Right ventricle myocardium inferior (tissue), 1 donor: ENCODE measurements at regions not wholly inside any gene's neighbourhood (a gene's known extent, or its start where the extent isn't known, plus 50 kb on each side); places are given as distances from the start of the nearest gene placed in this dataset.
"Not testable (repeated sequence)": the region's sequence is repeated elsewhere in the genome, so short reads cannot be mapped to it uniquely, and the experiment has no call there.

Source experiments
- ATAC-seq: fragments of 200-7000 bp; cut with Tn5 transposase; one replicate; pipeline ENCODE4 v1.9.1; 2020; ENCODE audit warnings: mild to moderate bottlenecking, moderate library complexity
- DNase-seq: peaks from one replicate; pipeline ENCODE4 v3.0.0; 2021; ENCODE audit errors: missing footprints
- intact Hi-C: fragments of 100-400 bp; cut with DNase I; formaldehyde crosslinking; loops from one replicate; pipeline ENCODE4 v1.11.0; 2022
- donor health status: DM: no; HTN: yes; CAD: no; lungs with severe emphysema.

DNA sequence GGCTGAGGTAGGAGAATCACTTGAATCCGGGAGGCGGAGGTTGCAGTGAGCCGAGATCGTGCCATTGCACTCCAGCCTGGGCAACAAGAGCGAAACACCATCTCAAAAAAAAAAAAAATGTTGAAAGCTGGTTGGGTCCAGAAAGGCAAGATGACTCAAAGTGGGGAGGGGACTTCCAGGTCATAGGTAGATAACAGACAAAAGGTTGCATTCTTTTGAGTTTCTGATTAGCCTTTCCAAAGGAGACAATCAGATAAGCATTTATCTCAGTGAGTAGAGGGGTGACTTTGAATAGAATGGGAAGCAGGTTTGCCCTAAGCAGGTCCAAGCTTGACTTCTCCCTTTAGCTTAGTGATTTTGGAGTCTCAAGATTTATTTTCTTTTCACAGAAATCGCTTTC lies 527.9 kb downstream of the XYLT1 start:
- intact Hi-C loops, ATAC-seq: not testable (repeated sequence)

DNA sequence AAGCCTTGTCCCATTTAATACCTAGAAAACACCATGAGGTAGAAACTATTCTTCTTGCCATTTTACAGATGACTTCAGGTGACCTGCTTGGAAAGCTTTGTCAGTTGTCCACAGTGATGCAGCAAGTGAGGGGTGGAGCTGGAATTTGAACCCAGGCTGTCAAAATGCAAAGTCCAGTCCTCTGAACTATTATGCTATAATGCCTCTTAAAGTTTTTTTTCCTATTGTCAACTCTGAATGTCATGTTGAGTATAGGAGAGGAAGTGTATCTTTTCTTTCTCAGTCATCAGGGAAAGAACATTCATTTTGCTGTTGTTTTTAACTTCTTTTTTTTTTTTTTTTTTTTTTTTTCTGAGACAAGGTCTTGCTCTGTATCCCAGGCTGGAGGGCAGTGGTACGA lies 525.6 kb downstream of the XYLT1 start:
- DNase-seq (no peak), ATAC-seq (no peak)
- intact Hi-C loops: no loop called here

More for the DNA sequence above, 527.9 kb downstream of the XYLT1 start:
- DNase-seq: not testable (repeated sequence)

DNA sequence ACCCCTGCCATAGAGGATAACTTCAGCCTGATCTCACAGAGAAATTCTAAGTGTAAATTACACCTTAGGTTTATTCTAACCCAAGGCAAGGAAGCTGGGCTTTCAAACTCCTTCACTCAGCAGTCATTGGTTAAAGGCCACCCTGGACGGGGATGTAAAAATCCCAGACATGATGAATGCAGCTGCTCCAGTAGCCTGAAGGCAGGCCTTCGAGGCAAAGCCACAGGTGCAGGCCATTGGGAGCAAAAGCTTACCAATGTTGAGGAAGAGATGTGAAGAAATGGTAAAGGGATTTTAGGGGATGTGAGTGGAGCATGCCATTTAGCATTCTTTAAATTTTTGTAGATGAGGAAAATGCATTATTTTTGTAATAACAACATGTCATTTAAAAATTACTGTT lies 514.4 kb downstream of the XYLT1 start:
- DNase-seq (no peak), ATAC-seq (no peak)
- intact Hi-C loops: no loop called here

DNA sequence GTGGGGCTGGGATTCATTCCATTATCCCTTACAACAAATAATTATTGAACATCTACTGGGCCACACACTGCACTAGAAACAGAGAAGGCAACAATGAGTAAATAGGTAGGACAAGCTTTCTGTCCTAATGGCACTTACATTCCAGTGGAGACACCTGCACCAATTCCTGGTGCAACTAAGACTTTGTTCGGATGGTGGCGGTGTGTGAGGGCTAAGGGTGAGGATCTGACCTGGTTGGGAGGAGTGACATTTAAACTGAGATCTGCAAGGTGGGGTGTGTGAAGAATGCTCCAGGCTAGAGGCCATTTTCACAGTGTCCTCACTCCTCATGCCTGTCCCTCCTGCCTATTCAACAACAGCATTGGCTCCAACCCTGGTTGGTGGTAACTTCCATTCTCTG lies 510.0 kb downstream of the XYLT1 start:
- ATAC-seq: no peak
- DNase-seq: no peak
- intact Hi-C loops: no loop called here

DNA sequence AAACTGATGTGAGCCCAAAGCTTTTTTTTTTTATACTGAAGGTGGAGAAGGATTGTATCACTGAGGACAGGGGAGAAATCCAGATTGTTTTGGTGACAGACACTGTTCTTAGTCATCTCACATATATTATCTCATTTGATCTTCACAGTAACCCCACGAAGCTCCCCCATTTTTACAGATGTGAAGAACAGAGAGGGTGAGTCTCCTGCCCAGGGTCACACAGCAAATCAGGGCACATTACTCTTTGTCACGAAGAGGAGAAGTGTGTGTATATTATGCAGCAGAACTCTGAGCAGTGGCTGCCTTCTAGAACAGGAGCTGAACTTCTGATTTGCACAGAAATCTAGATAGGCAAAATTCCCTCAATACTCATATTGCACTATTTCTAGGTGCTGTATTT lies 504.3 kb downstream of the XYLT1 start:
- intact Hi-C loops: no loop called here

DNA sequence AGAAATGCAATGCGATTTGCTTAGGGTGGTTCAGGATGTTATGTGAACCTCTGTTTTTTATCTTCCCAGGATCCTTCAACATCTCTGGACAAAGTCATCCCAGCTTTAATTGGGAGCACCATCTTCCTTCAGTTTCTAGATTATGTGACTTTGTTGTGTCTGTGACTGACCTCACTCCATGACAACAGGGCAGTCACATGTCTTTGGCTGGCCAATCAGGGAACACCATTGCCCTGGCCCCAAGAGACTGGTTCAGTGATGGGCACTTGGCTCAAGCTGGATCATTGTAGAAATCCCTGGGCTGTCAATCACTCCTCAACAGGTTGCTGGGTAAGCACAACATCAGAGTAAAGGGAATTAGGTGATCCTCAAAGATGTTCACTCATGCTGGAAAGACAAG lies 499.7 kb downstream of the XYLT1 start:
- ATAC-seq (no peak), DNase-seq (no peak)
- intact Hi-C loops: no loop called here

More for the DNA sequence above, 504.3 kb downstream of the XYLT1 start:
- no peak for DNase-seq
- no peak for ATAC-seq

DNA sequence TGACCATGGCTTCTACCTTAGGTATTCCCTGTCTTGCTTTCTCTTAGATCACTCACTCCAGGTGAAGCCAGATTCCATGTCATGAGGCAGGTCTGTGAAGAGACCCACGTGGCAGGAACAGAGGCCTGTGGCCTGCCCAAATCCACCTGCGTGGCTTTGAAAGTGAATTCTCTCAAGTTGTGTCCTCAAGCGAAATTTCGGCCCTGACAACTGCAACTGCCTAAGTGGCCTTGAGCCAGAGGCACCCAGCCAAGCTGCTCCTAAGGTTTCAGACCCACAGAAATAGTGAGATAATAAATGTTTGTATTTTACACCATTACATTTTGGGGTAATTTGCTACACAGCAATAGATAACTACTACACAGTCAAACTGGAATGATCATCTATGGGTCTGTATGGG lies 497.9 kb downstream of the XYLT1 start:
- intact Hi-C loops: no loop called here
- no peak for ATAC-seq
- DNase-seq: no peak

DNA sequence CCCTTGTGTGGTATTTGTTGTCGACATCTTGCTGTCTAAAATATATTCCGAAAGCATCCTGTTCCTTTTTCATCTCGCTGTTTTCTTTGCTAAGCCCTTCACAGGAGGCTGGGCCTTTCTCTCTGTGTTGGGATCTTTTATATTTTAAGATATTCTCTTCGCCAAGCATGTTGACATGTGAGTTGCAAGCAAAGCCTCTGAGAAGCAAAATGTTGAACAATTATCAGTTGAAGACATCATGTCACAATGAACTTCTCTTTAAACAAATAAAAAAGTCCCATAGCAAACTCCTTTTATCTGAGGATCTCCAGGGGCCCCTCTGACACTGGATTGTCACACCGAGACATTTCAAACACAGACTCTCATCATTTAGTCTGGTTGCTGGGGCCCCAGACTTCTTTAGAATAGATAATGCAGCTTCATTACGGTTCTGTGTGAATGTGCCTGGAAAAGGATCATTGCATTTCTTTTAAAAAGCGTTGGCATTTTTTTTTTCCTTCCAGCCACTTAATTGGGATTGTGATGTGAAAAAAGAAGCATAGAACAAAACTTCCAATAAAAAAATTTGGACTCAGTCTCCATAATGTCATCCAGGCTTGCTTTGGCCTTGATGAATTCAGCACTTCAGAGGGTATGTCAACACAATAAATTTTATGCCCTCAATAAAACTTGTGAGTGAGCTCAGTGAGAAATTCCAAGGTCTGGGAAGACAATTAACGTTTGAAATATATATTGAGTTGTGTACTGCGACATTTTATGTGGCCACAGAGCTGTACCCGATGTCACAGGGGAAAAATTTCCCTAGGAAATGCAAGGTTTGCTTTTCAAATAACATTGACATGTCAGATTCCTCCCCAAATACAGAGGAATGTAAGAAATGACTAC lies 496.8 kb downstream of the XYLT1 start:
- DNase-seq (no peak), ATAC-seq (no peak)
- intact Hi-C loops: no loop called here

DNA sequence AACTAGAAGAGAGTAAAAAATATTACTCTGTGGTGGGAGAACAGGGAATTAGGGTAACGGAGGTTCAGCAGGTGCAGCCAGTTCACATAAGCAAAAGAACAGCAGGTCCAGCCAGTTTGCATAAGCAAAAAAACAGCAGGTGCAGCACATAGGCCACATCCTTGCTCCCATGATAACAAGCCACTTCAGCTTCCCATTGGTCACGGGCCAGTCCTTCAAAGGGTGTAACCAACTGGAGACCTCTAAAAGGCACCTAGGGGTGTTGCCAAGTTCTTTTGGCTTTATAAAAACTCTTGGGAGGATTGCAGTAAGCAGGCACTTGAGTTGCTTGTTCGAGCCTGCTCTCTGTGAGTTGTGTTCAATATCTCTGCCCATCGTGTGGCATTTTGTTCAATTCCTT lies 488.1 kb downstream of the XYLT1 start:
- intact Hi-C loops: no loop called here
- ATAC-seq (no peak), DNase-seq (no peak)

DNA sequence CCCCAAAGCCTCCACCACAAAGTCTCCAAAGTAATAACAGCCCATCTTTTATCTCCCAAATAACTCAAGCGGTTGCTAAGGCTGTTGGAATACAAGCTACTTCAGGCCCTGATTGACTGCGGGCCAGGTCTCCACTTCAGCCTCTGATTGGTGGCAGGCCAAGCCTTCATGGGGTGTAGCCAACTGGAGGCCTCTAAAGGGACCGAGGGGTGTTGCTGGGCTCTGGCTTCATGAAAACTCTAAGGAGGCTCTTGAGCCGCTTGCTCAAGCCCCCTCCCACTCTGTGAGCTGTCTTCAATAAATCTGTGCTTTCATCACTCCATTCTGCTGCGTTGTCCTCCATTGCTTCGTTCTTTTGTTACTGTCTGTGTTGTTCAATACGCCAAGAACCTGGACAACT lies 487.2 kb downstream of the XYLT1 start:
- DNase-seq (no peak), ATAC-seq (no peak)
- intact Hi-C loops: no loop called here

DNA sequence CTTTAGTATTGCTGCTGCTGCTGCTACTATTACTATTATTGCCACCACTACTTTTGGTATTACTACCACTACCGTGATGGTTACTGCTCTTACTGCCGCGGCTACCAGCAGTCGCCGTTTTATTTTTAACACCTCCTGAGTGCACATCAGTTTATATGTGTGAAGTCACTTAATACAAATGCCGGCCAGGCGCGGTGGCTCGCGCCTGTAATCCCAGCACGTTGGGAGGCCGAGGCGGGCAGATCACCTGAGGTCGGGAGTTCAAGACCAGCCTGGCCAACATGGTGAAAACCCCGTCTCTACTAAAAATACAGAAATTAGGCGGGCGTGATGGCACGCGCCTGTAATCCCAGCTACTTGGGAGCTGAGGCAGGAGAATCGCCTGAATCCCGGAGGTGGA lies 486.7 kb downstream of the XYLT1 start:
- DNase-seq, intact Hi-C loops, ATAC-seq: not testable (repeated sequence)

DNA sequence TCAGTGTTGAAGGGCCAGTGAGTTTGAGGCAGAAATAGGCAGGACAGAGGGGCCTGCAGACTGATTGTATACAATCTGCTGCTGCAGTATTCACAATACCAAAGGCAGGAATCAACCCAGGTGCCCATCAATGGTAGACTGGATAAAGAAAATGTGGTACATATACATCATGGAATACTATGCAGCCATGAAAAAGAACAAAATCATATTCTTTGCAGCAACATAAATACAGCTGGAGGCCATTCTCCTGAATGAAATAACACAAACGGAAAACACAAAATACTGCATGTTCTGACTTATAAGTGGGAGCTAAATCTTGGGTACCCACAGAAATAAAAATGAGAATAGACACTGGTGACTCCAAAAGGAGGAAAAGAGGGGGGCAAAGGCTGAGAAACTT lies 485.1 kb downstream of the XYLT1 start:
- ATAC-seq: no peak
- no peak for DNase-seq
- intact Hi-C loops: no loop called here

DNA sequence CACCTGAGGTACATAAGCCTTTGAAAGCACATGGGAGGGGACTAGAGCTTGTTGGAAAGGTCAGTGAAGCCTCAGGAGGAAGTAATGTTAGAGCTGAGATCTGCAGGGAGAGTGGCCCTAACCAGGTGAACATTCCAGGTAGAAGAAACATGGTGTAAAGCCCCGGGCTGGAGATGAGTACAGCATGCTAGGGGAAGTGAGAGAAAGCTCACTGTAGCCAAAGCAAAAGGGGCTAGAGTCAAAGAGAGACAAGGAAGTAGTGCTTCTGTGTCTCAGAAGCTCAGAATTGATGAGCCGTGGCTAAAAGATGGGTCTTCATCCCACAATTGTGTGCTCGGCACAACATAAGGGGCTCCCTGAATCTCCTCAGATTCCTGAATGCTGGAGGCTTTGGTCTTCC lies 481.8 kb downstream of the XYLT1 start:
- intact Hi-C loops: no loop called here
- ATAC-seq (no peak), DNase-seq (no peak)

DNA sequence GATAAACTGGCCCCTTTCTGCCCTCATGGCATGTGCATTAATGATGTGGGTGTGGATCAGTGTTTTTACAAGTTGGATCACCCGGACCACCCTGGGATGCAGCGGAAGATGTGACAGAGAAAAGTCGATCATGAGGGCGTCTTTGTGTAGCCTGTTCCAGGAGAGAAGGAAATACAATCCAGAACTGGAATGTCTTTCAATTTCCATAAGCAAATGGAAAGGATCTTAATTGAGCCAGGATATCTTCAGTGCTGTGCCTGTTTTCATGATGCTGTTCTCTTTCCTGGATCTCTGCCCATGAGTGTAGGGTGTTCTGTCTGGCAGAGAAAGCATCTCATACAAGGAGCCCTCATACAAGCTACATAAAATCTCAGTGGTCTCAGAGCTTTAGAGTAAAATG lies 481.4 kb downstream of the XYLT1 start:
- DNase-seq (no peak), ATAC-seq (no peak)
- intact Hi-C loops: no loop called here

DNA sequence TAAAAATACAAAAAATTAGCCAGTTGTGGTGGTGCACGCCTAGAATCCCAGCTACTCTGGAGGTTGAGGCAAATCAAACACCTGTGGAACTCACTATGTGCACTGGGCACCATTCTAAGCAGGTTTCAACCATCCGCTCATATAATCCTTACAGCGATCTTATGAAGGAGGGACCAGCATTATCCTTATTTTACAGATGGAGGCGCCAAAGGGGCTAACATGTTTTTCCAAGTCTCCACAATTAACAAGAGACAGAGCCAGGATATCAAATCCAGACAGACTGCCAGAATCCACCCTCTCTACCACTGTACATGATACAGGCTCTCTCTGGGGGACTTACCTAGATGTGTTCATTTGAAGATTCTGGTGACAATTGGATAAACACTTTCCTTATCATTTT lies 479.0 kb downstream of the XYLT1 start:
- ATAC-seq (no peak), DNase-seq (no peak)

DNA sequence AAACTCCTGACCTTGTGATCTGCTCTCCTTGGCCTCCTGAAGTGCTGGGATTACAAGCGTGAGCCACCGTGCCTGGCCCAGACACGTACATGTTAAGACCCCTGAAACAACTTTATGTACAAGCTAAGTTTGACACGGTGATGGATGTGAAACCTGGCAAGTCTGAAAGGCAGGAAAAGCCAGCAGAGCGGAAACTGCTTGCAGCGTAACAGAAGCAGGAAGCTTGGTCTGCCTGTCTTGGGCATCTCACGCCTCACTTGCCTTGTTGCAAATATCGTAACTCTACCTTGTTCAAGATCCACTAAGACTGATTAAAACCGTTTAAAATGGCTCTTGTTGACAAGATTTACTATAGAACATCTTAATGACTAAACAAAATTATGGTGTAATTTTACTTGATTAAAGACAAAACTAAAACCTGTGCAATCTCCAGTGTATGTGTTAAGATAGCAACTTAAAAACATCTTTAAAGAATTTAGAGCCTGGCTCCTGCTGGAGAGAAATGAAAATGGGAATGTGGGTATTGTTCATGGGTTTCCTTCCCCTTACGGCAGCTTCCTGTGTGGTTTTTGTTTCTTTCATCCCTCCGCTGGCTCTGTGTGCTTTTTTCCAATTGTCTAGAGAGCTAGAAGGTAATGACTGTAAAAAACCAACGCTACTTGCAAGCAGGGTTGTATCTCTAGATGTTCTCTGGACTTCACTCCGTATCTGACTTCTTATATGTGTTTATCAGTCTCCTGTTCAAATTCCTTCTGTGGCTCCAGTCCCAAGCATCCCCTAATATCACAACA lies 477.6 kb downstream of the XYLT1 start:
- intact Hi-C loops: no loop called here
- no peak for DNase-seq
- no peak for ATAC-seq

More for the DNA sequence above, 479.0 kb downstream of the XYLT1 start:
- intact Hi-C loops: no loop called here

DNA sequence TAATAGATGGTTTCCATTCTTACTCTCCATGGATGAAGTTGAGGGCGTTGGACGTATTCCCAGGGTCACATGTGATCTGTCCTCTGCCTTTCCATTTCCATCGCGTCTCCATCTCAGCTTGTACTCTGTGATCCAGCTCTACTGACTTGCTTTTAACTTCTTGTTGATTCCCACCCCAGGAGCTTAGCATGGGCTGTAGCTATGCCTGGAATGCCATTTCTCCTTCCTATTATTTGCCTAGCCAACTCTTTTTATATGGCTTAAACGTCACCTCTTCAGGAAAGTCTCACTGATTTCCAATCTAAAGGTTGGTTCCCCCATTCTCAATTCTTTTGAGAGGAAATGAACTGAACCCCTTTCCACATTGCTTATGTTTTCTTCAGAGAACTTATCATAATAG lies 475.9 kb downstream of the XYLT1 start:
- no peak for ATAC-seq
- intact Hi-C loops: no loop called here
- DNase-seq: no peak

DNA sequence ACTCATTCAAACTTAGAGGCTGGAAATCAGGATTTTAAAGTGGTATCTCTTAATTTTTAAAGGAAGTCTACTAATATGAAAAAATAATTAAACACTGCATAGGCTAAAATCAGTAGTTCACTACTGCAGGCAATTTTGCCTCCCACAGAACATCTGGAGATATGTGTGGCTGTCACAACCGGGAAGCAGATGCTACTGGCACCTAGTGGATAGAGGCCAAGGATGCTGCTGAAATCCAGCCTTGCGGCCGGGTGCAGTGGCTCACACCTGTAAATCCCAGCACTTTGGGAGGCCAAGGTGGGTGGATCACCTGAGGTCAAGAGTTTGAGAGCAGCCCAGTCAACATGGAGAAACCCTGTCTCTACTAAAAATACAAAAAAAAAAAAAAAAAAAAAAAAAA lies 473.9 kb downstream of the XYLT1 start:
- intact Hi-C loops: no loop called here
- DNase-seq (no peak), ATAC-seq (no peak)

DNA sequence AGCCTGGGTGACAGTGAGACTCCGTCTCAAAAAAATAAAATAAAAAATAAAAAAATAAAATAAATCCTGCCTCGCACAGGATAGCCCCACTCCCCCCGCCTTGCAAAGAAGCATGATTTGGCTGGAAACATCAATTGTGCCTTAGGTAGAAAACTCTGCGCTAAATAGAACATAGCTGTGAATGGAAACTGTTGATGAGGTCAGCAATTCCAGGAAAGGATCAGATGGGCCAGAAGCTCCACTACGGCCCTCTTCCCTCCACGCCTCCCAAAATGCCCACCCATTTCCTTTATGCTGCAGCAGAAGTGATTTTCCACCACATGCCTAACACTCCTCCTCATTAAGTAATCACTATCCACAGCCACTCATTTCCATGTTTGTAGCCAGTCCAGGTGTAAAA lies 473.4 kb downstream of the XYLT1 start:
- intact Hi-C loops: no loop called here
- no peak for DNase-seq
- ATAC-seq: no peak

DNA sequence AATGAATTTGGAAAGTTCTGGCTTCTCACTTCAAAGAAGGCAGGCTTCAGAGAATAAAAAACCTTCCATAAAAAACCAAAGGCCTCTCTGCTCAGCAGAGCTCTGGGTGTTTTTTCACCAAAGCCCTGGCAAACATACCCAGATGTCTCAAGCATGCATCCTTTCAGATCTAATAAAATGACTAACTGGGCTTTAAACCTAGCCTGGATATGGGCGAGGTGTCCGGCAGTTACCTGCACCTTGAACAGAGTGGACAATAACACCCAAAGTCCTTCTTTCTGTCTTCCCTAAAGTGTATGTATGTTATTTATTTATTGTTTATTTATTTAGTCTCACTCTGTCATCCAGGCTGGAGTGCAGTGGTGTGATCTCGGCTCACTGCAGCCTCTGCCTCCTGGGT lies 469.3 kb downstream of the XYLT1 start:
- DNase-seq: no peak
- intact Hi-C loops: no loop called here
- no peak for ATAC-seq
